ENCODE measurements at regions not wholly inside any gene's neighbourhood (a gene's known extent, or its start where the extent isn't known, plus 50 kb on each side); places are given as distances from the start of the nearest gene placed in this dataset.

- Histone ChIP-seq H3K4me3 (no peak overlapping the region), H3K9me3 (replicated peaks) (peaks cover 8% of the 10 kb centered on the region)
- DNase-seq = no peak
Observed at GRCh38 chr3:106290304-106290997, 421.6 kb upstream of the CBLB start.

DNA sequence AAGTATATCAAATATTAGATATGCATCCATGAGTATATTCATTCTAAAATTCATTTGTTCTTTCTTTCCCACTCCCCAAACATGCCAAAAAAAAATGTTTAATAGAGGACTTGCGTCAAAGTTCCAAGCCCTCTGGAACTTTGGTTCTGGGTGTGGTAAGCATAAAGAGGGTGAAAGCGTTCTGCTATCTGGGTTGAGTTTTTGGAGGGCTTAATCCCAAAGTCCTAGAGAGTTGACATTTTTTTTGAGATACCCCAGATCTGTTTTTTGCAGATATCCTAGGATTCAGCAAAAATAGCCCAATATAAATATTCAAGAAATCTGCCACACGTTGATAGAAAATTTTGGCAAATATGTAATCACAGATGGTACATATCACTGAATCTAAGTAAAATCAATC is 424.3 kb upstream of the CBLB start:
- no peak for TF ChIP-seq CTCF (IDR thresholded peaks at IDR 0.05; ENCODE audit: borderline replicate concordance)
- no peaks in the 10 kb centered on the region for H3K36me3 ChIP-seq
- H3K4me3 ChIP-seq = no peak overlapping the region
- H3K4me1 ChIP-seq = no peaks in the 10 kb centered on the region
- no peak for DNase-seq
- no peaks in the 10 kb centered on the region for H3K27me3 ChIP-seq (ENCODE audit: low read depth)
- intact Hi-C loops (cut with micrococcal nuclease) = no loop called here
- no peak overlapping the region for H3K27ac ChIP-seq (replicated peaks)
- H3K9me3 ChIP-seq (replicated peaks) = no peaks in the 10 kb centered on the region

More at GRCh38 chr3:106290304-106290997, 421.6 kb upstream of the CBLB start:
- Histone ChIP-seq H3K36me3 (no peaks in the 10 kb centered on the region), H3K27ac (replicated peaks) (no peak overlapping the region), H3K27me3 (ENCODE audit: low read depth) (no peaks in the 10 kb centered on the region), H3K4me1 (no peaks in the 10 kb centered on the region)
- intact Hi-C loops (cut with micrococcal nuclease) = no loop called here
- no peak for TF ChIP-seq CTCF (IDR thresholded peaks at IDR 0.05; ENCODE audit: borderline replicate concordance)

- no peak overlapping the region for H3K4me3 ChIP-seq
- no peaks in the 10 kb centered on the region for H3K27me3 ChIP-seq (ENCODE audit: low read depth)
- TF ChIP-seq CTCF (IDR thresholded peaks at IDR 0.05; ENCODE audit: borderline replicate concordance) = no peak
- DNase-seq = no peak
- H3K9me3 ChIP-seq (replicated peaks) = no peaks in the 10 kb centered on the region
- H3K36me3 ChIP-seq = no peaks in the 10 kb centered on the region
- H3K4me1 ChIP-seq = no peaks in the 10 kb centered on the region
- intact Hi-C loops (cut with micrococcal nuclease) = no loop called here
- H3K27ac ChIP-seq (replicated peaks) = no peak overlapping the region
Observed at GRCh38 chr3:106294121-106294520, 425.3 kb upstream of the CBLB start.

- H3K9me3 ChIP-seq (replicated peaks) = no peaks in the 10 kb centered on the region
- no peak overlapping the region for H3K27ac ChIP-seq (replicated peaks)
- TF ChIP-seq CTCF (IDR thresholded peaks at IDR 0.05; ENCODE audit: borderline replicate concordance) = no peak
- no peaks in the 10 kb centered on the region for H3K36me3 ChIP-seq
- intact Hi-C loops (cut with micrococcal nuclease) = no loop called here
- no peaks in the 10 kb centered on the region for H3K27me3 ChIP-seq (ENCODE audit: low read depth)
- H3K4me3 ChIP-seq = no peak overlapping the region
- DNase-seq = no peak
- H3K4me1 ChIP-seq = no peaks in the 10 kb centered on the region
Observed at GRCh38 chr3:106296062-106296461, 427.2 kb upstream of the CBLB start.

DNA sequence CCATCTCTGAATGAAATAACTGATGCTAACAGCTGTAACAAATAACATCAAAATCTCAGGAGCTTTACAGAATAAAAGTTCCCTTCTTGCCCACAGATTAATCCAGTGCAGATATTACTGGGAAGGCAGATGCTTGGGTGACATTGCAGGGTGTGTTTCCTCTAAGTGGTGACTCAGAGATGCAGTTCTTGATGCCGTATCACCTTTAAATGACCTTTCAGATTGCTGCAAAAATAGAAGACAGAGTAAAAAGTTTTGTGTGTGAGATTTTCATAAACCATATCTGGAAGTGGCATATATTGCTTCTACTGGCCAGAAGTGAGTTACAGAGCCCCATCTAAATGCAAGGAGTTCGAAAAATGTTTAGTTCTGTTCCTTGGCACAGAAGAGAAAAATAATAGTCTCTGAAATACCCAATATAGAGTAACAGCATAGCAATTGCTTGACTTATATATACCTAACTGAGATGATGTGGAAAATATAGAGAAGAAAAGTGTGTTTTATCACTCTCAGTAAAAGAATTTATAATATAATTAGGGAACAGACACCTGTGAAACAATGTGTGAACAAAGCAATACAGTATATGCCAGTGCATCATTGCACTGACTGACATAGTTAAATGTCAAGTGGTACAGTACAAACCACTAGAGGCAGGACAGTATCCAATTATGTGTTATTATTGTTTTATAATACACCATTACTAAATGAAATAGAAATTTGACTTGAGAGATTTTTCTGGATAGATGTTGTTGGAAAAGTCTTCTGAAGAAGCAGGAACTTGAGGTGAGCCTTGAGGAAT is 430.7 kb upstream of the CBLB start:
- TF ChIP-seq CTCF (IDR thresholded peaks at IDR 0.05; ENCODE audit: borderline replicate concordance) = no peak
- no peak overlapping the region for H3K4me3 ChIP-seq
- DNase-seq = no peak
- H3K36me3 ChIP-seq = no peaks in the 10 kb centered on the region
- intact Hi-C loops (cut with micrococcal nuclease) = no loop called here
- H3K9me3 ChIP-seq (replicated peaks) = no peaks in the 10 kb centered on the region
- no peaks in the 10 kb centered on the region for H3K4me1 ChIP-seq
- H3K27me3 ChIP-seq (ENCODE audit: low read depth) = no peaks in the 10 kb centered on the region
- H3K27ac ChIP-seq (replicated peaks) = no peak overlapping the region
